HG03565 (cell line): ENCODE measurements at regions not wholly inside any gene's neighbourhood (a gene's known extent, or its start where the extent isn't known, plus 50 kb on each side); places are given as distances from the start of the nearest gene placed in this dataset.

ENCODE experiments used
- ATAC-seq: cut with Tn5 transposase; IDR thresholded peaks from one replicate; pipeline ENCODE4 v1.9.1; 2021; ENCODE audit warnings: mild to moderate bottlenecking, moderate library complexity; ENCODE audit not compliant: unreplicated experiment

GRCh38 chr17:69716556-69716955 lies 302.1 kb downstream of the MAP2K6 start:
- no peak for ATAC-seq

GRCh38 chr17:69717214-69717613 lies 302.7 kb downstream of the MAP2K6 start:
- no peak for ATAC-seq

DNA sequence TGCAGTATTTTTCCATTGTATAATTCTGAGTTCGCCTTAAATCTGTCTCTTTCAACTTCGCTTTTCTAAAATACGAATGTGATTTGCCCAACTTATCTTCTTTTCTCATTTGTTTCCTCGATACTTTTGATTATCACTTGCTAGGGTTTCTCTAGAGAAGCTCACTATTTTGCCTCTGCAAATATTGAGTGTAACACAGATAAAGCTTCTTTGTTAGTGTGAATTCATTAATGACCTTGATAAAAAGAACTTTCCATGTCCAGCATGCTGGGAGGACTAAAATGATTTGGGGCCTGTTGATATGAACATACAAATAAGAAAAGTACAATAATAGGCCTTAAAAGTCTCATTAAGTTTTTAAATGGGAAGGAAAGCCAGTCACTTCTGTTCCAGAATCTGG lies 303.3 kb downstream of the MAP2K6 start:
- ATAC-seq, result no peak

DNA sequence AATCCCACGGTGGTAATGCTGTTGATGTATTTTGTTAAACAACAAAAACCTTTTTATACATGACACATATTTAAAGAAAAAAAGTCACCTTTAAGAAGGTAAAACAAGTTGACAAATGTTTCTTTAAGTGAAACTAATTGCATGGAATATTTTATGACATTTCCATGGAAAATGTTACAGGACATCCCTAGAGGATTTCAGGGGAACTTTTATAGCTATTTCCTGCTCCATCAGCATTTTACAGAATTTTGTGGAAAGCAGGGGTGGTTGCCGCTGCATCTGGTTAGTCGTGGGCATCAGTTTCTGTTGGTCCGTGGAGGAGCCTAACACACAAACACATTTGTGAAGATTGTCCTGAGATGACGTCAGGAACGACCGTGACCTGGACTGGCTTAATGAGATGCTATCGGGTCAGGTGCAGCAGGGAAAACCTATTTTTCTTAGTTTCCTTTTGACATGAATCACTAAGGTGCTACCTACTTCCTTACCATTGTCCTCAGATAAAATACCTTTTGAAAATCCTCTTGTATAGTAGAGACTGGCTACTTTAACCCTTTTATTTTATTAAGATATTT lies 305.1 kb downstream of the MAP2K6 start:
- no peak for ATAC-seq

- ATAC-seq, result no peak
These were observed 308.0 kb downstream of the MAP2K6 start for GRCh38 chr17:69722518-69722917.

DNA sequence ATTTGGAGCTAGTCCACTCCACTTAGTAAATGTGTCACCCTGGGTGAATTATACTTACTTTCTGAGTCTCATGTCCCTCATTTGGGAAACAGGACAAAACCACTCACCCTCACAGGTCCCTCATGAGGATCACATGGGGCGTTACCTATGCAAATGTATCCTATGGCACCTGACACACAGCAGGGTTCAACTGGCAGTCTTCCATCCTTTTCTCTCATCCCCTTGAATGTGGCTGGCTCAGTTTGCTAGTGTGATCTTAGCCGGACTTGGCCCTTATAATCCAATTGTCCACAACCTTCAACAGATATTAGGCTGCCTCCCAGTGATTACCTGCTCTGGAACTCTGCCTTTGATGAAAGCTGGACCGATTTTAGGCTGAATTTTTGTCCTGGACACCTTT lies 308.8 kb downstream of the MAP2K6 start:
- ATAC-seq, result no peak

GRCh38 chr17:69723741-69724140 lies 309.2 kb downstream of the MAP2K6 start:
- no peak for ATAC-seq

- no peak for ATAC-seq
These were observed 309.7 kb downstream of the MAP2K6 start for GRCh38 chr17:69724238-69724637.

DNA sequence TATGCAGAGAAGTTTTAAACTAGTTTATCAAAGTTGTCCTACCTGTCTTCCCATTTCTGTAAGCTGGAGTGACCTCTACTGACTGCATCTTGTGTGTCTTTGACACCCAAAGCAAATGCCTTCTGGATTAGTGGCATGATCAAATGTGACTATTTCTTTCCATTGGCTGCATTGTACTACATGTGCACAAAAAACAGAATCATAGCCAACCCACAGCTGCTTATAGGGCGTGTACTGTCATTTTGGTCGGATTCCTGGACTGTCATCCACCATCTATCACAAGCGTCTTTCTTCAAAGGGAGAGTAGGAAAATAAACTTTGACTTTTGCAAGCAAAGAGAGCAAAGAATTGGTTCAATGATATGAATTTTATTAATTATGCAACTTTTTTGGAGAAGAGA lies 310.6 kb downstream of the MAP2K6 start:
- ATAC-seq, result no peak

DNA sequence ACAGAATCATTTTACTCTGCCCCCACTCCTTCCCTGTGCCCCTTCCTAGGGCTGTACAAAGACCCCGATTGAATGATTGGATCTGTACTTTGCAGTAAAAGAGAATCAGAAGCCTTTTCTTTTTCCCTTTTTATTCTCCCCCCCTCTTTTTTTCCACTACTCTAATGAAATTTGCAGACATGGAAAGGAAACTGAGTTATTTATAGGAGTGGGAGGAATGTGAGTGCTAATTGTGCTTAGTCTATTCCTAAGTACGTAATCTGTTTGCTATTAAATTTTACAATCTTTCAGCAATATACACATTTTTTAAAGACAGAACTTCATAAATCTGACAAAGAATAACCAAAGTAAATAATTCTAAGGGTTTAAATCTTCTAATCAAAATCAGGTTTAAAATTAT lies 314.3 kb downstream of the MAP2K6 start:
- ATAC-seq, result no peak

- no peak for ATAC-seq
These were observed 315.4 kb downstream of the MAP2K6 start for GRCh38 chr17:69729944-69730343.

DNA sequence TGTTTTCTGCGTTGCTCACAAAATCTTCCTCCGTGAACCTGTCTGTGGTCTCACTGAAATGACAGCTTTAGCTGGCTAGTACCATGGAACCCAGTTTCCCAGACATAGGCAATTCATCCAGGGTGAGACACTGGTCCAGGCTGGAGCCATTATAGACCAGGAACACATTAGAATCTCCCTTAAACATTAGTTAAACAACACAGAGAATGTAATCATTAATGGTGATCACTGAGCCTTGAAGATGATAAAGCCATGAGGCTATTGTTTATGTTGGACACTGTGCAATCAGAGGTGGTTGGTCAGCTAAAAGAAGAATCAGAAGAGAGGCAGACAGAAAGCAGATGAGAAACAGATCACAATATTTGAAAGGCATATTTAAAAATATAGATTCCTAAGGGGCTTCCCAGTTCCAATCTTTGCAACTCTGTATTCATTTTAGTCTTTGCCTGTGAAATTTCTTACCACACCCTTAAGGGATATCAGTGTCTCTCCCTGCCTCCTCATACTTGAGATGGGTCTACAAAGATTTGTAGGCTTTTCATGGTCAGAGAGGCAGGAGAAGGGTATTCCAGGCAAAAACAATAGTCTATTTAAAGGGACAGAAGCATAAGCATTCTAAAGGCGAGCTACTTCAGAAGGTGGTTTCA lies 317.9 kb downstream of the MAP2K6 start:
- ATAC-seq, result no peak

GRCh38 chr17:69733171-69734012 lies 318.9 kb downstream of the MAP2K6 start:
- ATAC-seq, result no peak

DNA sequence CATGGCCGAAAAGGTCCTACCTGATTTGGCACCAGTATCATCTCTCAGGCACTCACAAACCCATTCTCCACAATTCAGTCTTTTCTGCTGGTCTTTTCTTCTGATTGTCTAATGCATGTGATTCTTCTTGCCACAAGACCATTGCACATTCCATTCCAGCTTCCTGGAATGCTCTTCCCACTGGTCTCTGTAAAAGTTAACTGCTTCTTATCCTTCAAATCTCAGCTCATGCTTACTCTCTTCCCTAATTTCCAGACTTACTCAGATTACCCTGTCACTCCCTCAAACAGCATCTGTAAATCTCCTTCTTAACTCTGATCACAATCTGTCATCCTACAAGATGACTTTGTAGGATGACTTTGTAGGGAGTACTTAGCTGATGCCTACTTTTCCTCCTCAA lies 320.2 kb downstream of the MAP2K6 start:
- no peak for ATAC-seq

DNA sequence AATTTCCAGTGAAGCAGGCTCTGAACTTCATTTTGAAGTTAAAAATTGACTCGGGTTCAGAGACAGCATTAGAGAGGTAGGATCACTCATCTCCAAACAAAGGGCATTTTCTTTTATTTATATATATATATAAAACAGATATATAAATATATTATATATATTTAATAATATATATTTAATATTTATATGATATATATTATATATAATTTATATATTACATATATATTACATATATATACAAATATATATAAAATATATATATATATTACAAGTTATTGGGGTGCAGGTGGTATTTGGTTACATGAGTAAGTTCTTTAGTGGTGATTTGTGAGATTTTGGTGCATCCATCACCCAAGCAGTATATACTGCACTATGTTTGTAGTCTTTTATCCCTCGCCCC lies 320.8 kb downstream of the MAP2K6 start:
- no peak for ATAC-seq

DNA sequence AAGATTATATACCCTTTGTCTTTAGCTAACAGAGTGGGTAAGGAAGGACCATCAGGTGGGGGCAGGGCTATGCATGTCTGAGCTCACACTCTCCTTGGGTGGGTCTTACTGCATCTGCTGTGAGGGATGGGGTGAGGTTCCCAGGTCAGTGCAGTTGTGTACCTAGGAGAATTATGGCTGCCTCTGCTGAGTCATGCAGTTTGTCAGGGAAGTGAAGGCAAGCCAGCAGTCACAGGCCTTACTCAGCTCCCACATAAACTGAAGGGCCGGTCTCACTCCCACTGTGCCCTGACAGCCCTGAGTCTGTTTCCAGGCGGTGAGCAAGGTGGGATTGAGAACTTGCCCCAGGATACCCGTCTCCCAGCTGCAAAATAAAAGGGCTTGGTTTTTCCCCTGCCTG lies 328.6 kb downstream of the MAP2K6 start:
- no peak for ATAC-seq

- no peak for ATAC-seq
These were observed 330.1 kb downstream of the MAP2K6 start for GRCh38 chr17:69744512-69745070.

GRCh38 chr17:69749911-69750310 lies 325.1 kb upstream of the KCNJ16 start:
- ATAC-seq, result no peak

DNA sequence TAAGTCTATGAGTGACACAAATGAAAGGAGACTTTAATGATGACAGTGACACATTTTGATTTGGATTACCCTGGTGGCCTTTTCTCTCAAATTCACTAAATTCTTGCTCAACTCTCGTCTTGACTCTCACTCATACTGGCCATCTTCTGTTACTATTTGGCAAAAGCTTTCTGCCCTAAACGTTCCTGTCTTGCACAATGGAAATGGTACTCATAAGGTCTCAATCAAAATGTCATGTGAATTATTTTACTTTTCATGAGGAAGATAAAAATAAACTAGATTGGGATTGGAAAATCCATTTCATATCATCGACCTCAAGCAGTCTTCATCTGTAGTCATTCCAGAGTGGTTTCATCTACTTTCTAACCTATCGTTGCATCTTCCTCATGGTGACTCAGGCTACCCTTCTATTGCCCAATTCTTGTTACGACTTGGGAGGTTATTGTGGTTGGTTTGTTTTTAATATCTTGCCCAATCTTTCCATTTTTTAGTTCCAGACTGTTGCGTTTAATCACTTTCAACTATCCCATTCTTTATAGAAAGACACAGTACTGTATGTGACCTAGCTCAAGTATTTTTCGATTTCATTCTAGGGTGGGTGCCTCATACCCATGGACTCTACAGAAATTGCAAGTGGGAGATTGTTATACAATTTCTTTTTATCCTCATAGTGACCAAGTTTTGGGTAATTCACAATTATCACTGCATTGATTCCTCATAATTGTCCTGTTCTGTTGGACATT lies 317.2 kb upstream of the KCNJ16 start:
- no peak for ATAC-seq

GRCh38 chr17:69760562-69760961 lies 314.5 kb upstream of the KCNJ16 start:
- ATAC-seq, result no peak

DNA sequence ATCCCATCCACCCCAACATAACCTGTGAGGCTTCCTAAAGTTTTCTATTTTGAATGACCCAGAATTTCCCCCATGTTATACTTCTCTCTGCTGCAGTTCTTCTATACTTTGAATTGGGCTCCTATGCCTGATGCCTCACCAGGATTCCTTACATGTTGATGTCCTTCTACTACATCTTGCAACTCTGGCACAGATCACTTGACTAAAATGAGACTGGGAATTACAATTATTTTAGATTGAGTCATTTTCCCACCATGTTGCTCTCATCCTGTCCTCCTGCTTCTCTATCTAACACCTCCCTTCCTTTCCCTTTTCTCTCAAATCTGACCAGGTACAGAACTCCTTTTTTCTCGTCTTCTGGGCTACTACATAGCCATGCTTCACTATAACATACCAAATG lies 314.0 kb upstream of the KCNJ16 start:
- ATAC-seq, result no peak
